Activated naive CD4-positive, alpha-beta T cell treated with anti-CD3 and anti-CD28 coated beads, Interleukin-2, amount 50 U/mL, for 24 hours (primary cell): ENCODE measurements at regions not wholly inside any gene's neighbourhood (a gene's known extent, or its start where the extent isn't known, plus 50 kb on each side); places are given as distances from the start of the nearest gene placed in this dataset.

Source experiments
- H3K27ac Mint-ChIP-seq: one replicate; pipeline ENCODE4 v1.8.0; 2021; ENCODE audit warnings: mild to moderate bottlenecking, mixed read lengths
- H3K27me3 Mint-ChIP-seq: one replicate; pipeline ENCODE4 v1.8.0; 2021; ENCODE audit warnings: mixed read lengths
- H3K36me3 Mint-ChIP-seq: one replicate; pipeline ENCODE4 v1.8.0; 2021; ENCODE audit warnings: mixed read lengths
- H3K4me1 Mint-ChIP-seq: one replicate; pipeline ENCODE4 v1.8.0; 2021; ENCODE audit warnings: mixed read lengths
- H3K4me3 Mint-ChIP-seq: one replicate; pipeline ENCODE4 v1.8.0; 2021; ENCODE audit warnings: mild to moderate bottlenecking, mixed read lengths
- H3K9me3 Mint-ChIP-seq: one replicate; pipeline ENCODE4 v1.8.0; 2021; ENCODE audit warnings: mixed read lengths

GRCh38 chr16:86067516-86067915 is 168.6 kb downstream of the IRF8 start:
- Mint-ChIP-seq H3K4me3 (no peak overlapping the region), H3K27me3 (peaks cover 4% of the 10 kb centered on the region), H3K27ac (no peak overlapping the region), H3K4me1 (no peaks in the 10 kb centered on the region), H3K36me3 (no peaks in the 10 kb centered on the region), H3K9me3 (no peaks in the 10 kb centered on the region)

- H3K27ac Mint-ChIP-seq: no peak overlapping the region
- H3K4me3 Mint-ChIP-seq: no peak overlapping the region
- H3K9me3 Mint-ChIP-seq: no peaks in the 10 kb centered on the region
- H3K27me3 Mint-ChIP-seq: peaks cover 7% of the 10 kb centered on the region
- no peaks in the 10 kb centered on the region for H3K4me1 Mint-ChIP-seq
- H3K36me3 Mint-ChIP-seq: no peaks in the 10 kb centered on the region
Measured at GRCh38 chr16:86067936-86068335, 169.0 kb downstream of the IRF8 start.

- Mint-ChIP-seq H3K27ac (no peak overlapping the region), H3K4me1 (no peaks in the 10 kb centered on the region), H3K4me3 (no peak overlapping the region), H3K9me3 (no peaks in the 10 kb centered on the region), H3K27me3 (peaks cover 8% of the 10 kb centered on the region), H3K36me3 (no peaks in the 10 kb centered on the region)
Measured at GRCh38 chr16:86068722-86069121, 169.8 kb downstream of the IRF8 start.

- no peaks in the 10 kb centered on the region for H3K36me3 Mint-ChIP-seq
- no peak overlapping the region for H3K4me3 Mint-ChIP-seq
- H3K27ac Mint-ChIP-seq: no peak overlapping the region
- no peaks in the 10 kb centered on the region for H3K9me3 Mint-ChIP-seq
- peaks cover 8% of the 10 kb centered on the region for H3K27me3 Mint-ChIP-seq
- no peaks in the 10 kb centered on the region for H3K4me1 Mint-ChIP-seq
Measured at GRCh38 chr16:86069736-86070298, 170.9 kb downstream of the IRF8 start.

GRCh38 chr16:86070484-86070883 is 171.5 kb downstream of the IRF8 start:
- Mint-ChIP-seq H3K27ac (no peak overlapping the region), H3K27me3 (peaks cover 8% of the 10 kb centered on the region), H3K4me1 (no peaks in the 10 kb centered on the region), H3K4me3 (no peak overlapping the region), H3K36me3 (no peaks in the 10 kb centered on the region), H3K9me3 (no peaks in the 10 kb centered on the region)

- no peaks in the 10 kb centered on the region for H3K9me3 Mint-ChIP-seq
- H3K4me3 Mint-ChIP-seq: no peak overlapping the region
- H3K4me1 Mint-ChIP-seq: no peaks in the 10 kb centered on the region
- no peaks in the 10 kb centered on the region for H3K36me3 Mint-ChIP-seq
- H3K27ac Mint-ChIP-seq: no peak overlapping the region
- peaks cover 8% of the 10 kb centered on the region for H3K27me3 Mint-ChIP-seq
Measured at GRCh38 chr16:86070971-86071370, 172.0 kb downstream of the IRF8 start.

- peaks cover 8% of the 10 kb centered on the region for H3K27me3 Mint-ChIP-seq
- H3K9me3 Mint-ChIP-seq: no peaks in the 10 kb centered on the region
- H3K4me1 Mint-ChIP-seq: no peaks in the 10 kb centered on the region
Measured at GRCh38 chr16:86071611-86072240, 172.8 kb downstream of the IRF8 start.

GRCh38 chr16:86072328-86073102 is 173.6 kb downstream of the IRF8 start:
- H3K4me1 Mint-ChIP-seq: no peaks in the 10 kb centered on the region

More at GRCh38 chr16:86071611-86072240, 172.8 kb downstream of the IRF8 start:
- Mint-ChIP-seq H3K36me3 (no peaks in the 10 kb centered on the region), H3K27ac (no peak overlapping the region), H3K4me3 (no peak overlapping the region)

GRCh38 chr16:86073103-86073625 is 174.2 kb downstream of the IRF8 start:
- Mint-ChIP-seq H3K9me3 (no peaks in the 10 kb centered on the region), H3K4me3 (no peak overlapping the region), H3K27ac (no peak overlapping the region), H3K27me3 (peaks cover 7% of the 10 kb centered on the region), H3K36me3 (no peaks in the 10 kb centered on the region), H3K4me1 (no peaks in the 10 kb centered on the region)

More at GRCh38 chr16:86072328-86073102, 173.6 kb downstream of the IRF8 start:
- H3K4me3 Mint-ChIP-seq: no peak overlapping the region
- no peak overlapping the region for H3K27ac Mint-ChIP-seq
- H3K27me3 Mint-ChIP-seq: peaks cover 8% of the 10 kb centered on the region
- no peaks in the 10 kb centered on the region for H3K9me3 Mint-ChIP-seq
- H3K36me3 Mint-ChIP-seq: no peaks in the 10 kb centered on the region

GRCh38 chr16:86073763-86074493 is 175.0 kb downstream of the IRF8 start:
- Mint-ChIP-seq H3K27me3 (peaks cover 4% of the 10 kb centered on the region), H3K4me3 (no peak overlapping the region), H3K9me3 (no peaks in the 10 kb centered on the region), H3K36me3 (no peaks in the 10 kb centered on the region), H3K4me1 (no peaks in the 10 kb centered on the region), H3K27ac (no peak overlapping the region)

GRCh38 chr16:86074651-86075487 is 175.9 kb downstream of the IRF8 start:
- no peak overlapping the region for H3K4me3 Mint-ChIP-seq
- H3K36me3 Mint-ChIP-seq: no peaks in the 10 kb centered on the region
- no peak overlapping the region for H3K27ac Mint-ChIP-seq
- H3K27me3 Mint-ChIP-seq: peaks cover 4% of the 10 kb centered on the region
- no peaks in the 10 kb centered on the region for H3K9me3 Mint-ChIP-seq
- no peaks in the 10 kb centered on the region for H3K4me1 Mint-ChIP-seq

- no peaks in the 10 kb centered on the region for H3K9me3 Mint-ChIP-seq
- H3K4me3 Mint-ChIP-seq: no peak overlapping the region
- no peaks in the 10 kb centered on the region for H3K4me1 Mint-ChIP-seq
- peaks cover 4% of the 10 kb centered on the region for H3K27me3 Mint-ChIP-seq
- no peaks in the 10 kb centered on the region for H3K36me3 Mint-ChIP-seq
- H3K27ac Mint-ChIP-seq: no peak overlapping the region
Measured at GRCh38 chr16:86075488-86075785, 176.5 kb downstream of the IRF8 start.

GRCh38 chr16:86075839-86076440 is 177.0 kb downstream of the IRF8 start:
- no peaks in the 10 kb centered on the region for H3K9me3 Mint-ChIP-seq
- H3K27ac Mint-ChIP-seq: no peak overlapping the region
- H3K27me3 Mint-ChIP-seq: peaks cover 4% of the 10 kb centered on the region
- no peak overlapping the region for H3K4me3 Mint-ChIP-seq
- H3K4me1 Mint-ChIP-seq: no peaks in the 10 kb centered on the region
- no peaks in the 10 kb centered on the region for H3K36me3 Mint-ChIP-seq

- Mint-ChIP-seq H3K9me3 (no peaks in the 10 kb centered on the region), H3K27ac (no peak overlapping the region), H3K4me1 (no peaks in the 10 kb centered on the region), H3K36me3 (no peaks in the 10 kb centered on the region), H3K27me3 (peaks cover 4% of the 10 kb centered on the region), H3K4me3 (no peak overlapping the region)
Measured at GRCh38 chr16:86076606-86077005, 177.6 kb downstream of the IRF8 start.
